ENCODE measurements at regions not wholly inside any gene's neighbourhood (a gene's known extent, or its start where the extent isn't known, plus 50 kb on each side); places are given as distances from the start of the nearest gene placed in this dataset.

- TF ChIP-seq, protein P1, sequence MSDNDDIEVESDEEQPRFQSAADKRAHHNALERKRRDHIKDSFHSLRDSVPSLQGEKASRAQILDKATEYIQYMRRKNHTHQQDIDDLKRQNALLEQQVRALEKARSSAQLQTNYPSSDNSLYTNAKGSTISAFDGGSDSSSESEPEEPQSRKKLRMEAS (IDR thresholded peaks at IDR 0.05): no peak
- TF ChIP-seq RAD21 (IDR thresholded peaks at IDR 0.05; ENCODE audit: low read depth): no peak
- TF ChIP-seq EP300 (IDR thresholded peaks at IDR 0.05; ENCODE audit: borderline replicate concordance): no peak
- no peak for TF ChIP-seq TCF12 (IDR thresholded peaks at IDR 0.05; ENCODE audit: low read depth)
- TF ChIP-seq, protein P2, sequence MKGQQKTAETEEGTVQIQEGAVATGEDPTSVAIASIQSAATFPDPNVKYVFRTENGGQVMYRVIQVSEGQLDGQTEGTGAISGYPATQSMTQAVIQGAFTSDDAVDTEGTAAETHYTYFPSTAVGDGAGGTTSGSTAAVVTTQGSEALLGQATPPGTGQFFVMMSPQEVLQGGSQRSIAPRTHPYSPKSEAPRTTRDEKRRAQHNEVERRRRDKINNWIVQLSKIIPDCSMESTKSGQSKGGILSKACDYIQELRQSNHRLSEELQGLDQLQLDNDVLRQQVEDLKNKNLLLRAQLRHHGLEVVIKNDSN (IDR thresholded peaks at IDR 0.05): no peak
These were observed 379.0 kb upstream of the RND3 start for GRCh38 chr2:150866431-150866830.
